H9 (cell line): ENCODE measurements at regions not wholly inside any gene's neighbourhood (a gene's known extent, or its start where the extent isn't known, plus 50 kb on each side); places are given as distances from the start of the nearest gene placed in this dataset.

ENCODE experiments used
- DNase-seq: peaks from one replicate; pipeline ENCODE4 v3.0.0-alpha.2; 2017
- H2AFZ ChIP-seq: one replicate; pipeline ENCODE4 v1.6.1; 2013; ENCODE audit warnings: mild to moderate bottlenecking, low read length, control low read depth, moderate library complexity
- H2AK5ac ChIP-seq: 2 replicates; pipeline ENCODE4 v1.6.1; 2013; ENCODE audit warnings: low read length, control low read depth, mixed read lengths; ENCODE audit not compliant: insufficient read length
- H2BK120ac ChIP-seq: one replicate; pipeline ENCODE4 v1.6.1; 2013; ENCODE audit warnings: low read depth, mild to moderate bottlenecking, low read length, control low read depth, inconsistent platforms; ENCODE audit not compliant: poor library complexity, severe bottlenecking
- H2BK12ac ChIP-seq: 2 replicates; pipeline ENCODE4 v1.6.1; 2013; ENCODE audit warnings: low read length, control low read depth, mixed read lengths, low read depth; ENCODE audit not compliant: insufficient read length
- H2BK15ac ChIP-seq: 2 replicates; pipeline ENCODE4 v1.6.1; 2013; ENCODE audit warnings: low read depth, low read length, control low read depth
- H2BK20ac ChIP-seq: one replicate; pipeline ENCODE4 v1.6.1; 2013; ENCODE audit warnings: low read depth, mild to moderate bottlenecking, low read length, control low read depth, inconsistent platforms; ENCODE audit not compliant: poor library complexity, severe bottlenecking
- H2BK5ac ChIP-seq: 2 replicates; pipeline ENCODE4 v1.6.1; 2013; ENCODE audit warnings: low read length, control low read depth, mixed read lengths; ENCODE audit not compliant: insufficient read length
- H3K14ac ChIP-seq: 2 replicates; pipeline ENCODE4 v1.6.1; 2013; ENCODE audit warnings: low read length, control low read depth; ENCODE audit not compliant: insufficient read depth
- H3K18ac ChIP-seq: 2 replicates; pipeline ENCODE4 v1.6.1; 2013; ENCODE audit warnings: low read depth, mild to moderate bottlenecking, mixed read lengths, low read length, control low read depth; ENCODE audit not compliant: insufficient read length
- H3K23ac ChIP-seq: 2 replicates; pipeline ENCODE4 v1.6.1; 2013; ENCODE audit warnings: low read length, control low read depth, mixed read lengths, low read depth; ENCODE audit not compliant: insufficient read length
- H3K23me2 ChIP-seq: 2 replicates; pipeline ENCODE4 v1.6.1; 2013; ENCODE audit warnings: low read depth, mild to moderate bottlenecking, mixed read lengths, low read length, control low read depth; ENCODE audit not compliant: insufficient read length, poor library complexity, severe bottlenecking
- H3K27ac ChIP-seq: 2 replicates; pipeline ENCODE4 v1.5.1; 2013; ENCODE audit warnings: low read length, control low read depth, mixed read lengths, low read depth; ENCODE audit not compliant: insufficient read length
- H3K27me3 ChIP-seq: 2 replicates; pipeline ENCODE4 v1.6.1; 2013; ENCODE audit warnings: low read length, control low read depth, inconsistent platforms; ENCODE audit not compliant: insufficient read depth
- H3K4ac ChIP-seq: 2 replicates; pipeline ENCODE4 v1.6.1; 2013; ENCODE audit warnings: low read depth, mild to moderate bottlenecking, control low read depth, inconsistent platforms, low read length, moderate library complexity
- H3K4me1 ChIP-seq: 2 replicates; pipeline ENCODE4 v1.6.1; 2013; ENCODE audit warnings: low read length, control low read depth, inconsistent platforms; ENCODE audit not compliant: insufficient read depth
- H3K4me2 ChIP-seq: 2 replicates; pipeline ENCODE4 v1.6.1; 2013; ENCODE audit warnings: low read length, control low read depth, mixed read lengths; ENCODE audit not compliant: insufficient read length, insufficient read depth
- H3K56ac ChIP-seq: 2 replicates; pipeline ENCODE4 v1.6.1; 2013; ENCODE audit warnings: low read depth, mild to moderate bottlenecking, mixed read lengths, low read length, control low read depth; ENCODE audit not compliant: insufficient read length
- H3K79me1 ChIP-seq: 2 replicates; pipeline ENCODE4 v1.6.1; 2013; ENCODE audit warnings: low read depth, mild to moderate bottlenecking, moderate library complexity, low read length, control low read depth, inconsistent platforms; ENCODE audit not compliant: insufficient read depth, poor library complexity, severe bottlenecking
- H3K79me2 ChIP-seq: 2 replicates; pipeline ENCODE4 v1.6.1; 2013; ENCODE audit warnings: low read length, control low read depth, inconsistent platforms; ENCODE audit not compliant: insufficient read depth
- H3K9ac ChIP-seq: 2 replicates; pipeline ENCODE4 v1.6.1; 2013; ENCODE audit warnings: low read length, control low read depth, mixed read lengths; ENCODE audit not compliant: insufficient read length; ENCODE audit errors: extremely low read depth
- H3K9me3 ChIP-seq: one replicate; pipeline ENCODE4 v1.6.1; 2013; ENCODE audit warnings: low read depth, low read length, inconsistent platforms; ENCODE audit not compliant: control insufficient read depth
- H3T11ph ChIP-seq: one replicate; pipeline ENCODE4 v1.6.1; 2013; ENCODE audit warnings: mild to moderate bottlenecking, low read length, control low read depth, inconsistent platforms
- H4K20me1 ChIP-seq: one replicate; pipeline ENCODE4 v1.6.1; 2013; ENCODE audit not compliant: control insufficient read depth, insufficient read length, insufficient read depth
- H4K5ac ChIP-seq: 2 replicates; pipeline ENCODE4 v1.6.1; 2013; ENCODE audit warnings: low read depth, mild to moderate bottlenecking, mixed read lengths, low read length, control low read depth; ENCODE audit not compliant: insufficient read length
- H4K8ac ChIP-seq: replicated peaks from 2 replicates; pipeline ENCODE4 v1.6.1; 2013; ENCODE audit warnings: low read length, control low read depth, mixed read lengths, low read depth; ENCODE audit not compliant: insufficient read length
- H4K91ac ChIP-seq: 2 replicates; pipeline ENCODE4 v1.6.1; 2013; ENCODE audit warnings: low read depth, mild to moderate bottlenecking, moderate library complexity, mixed read lengths, low read length, control low read depth; ENCODE audit not compliant: insufficient read length
- H3K27ac Mint-ChIP-seq, 3 experiments: 2 replicates in 2 of 3; 3 replicates in 1 of 3; pipeline ENCODE4 v1.8.0; 2020 to 2021; ENCODE audit warnings: mixed read lengths in 3 of 3, mild to moderate bottlenecking in 1 of 3, moderate library complexity in 1 of 3
- H3K27me3 Mint-ChIP-seq: 2 replicates; pipeline ENCODE4 v1.8.0; 2021; ENCODE audit warnings: low read depth, mild to moderate bottlenecking, moderate library complexity, mixed read lengths
- H3K36me3 Mint-ChIP-seq, 3 experiments: 2 replicates in 2 of 3; 3 replicates in 1 of 3; pipeline ENCODE4 v1.8.0; 2020 to 2021; ENCODE audit warnings: low read depth in 3 of 3, mixed read lengths in 3 of 3; ENCODE audit not compliant: insufficient read depth in 1 of 3
- H3K4me1 Mint-ChIP-seq, 2 experiments: 2 replicates each; pipeline ENCODE4 v1.8.0; 2020; ENCODE audit warnings: mixed read lengths in 2 of 2
- H3K4me3 Mint-ChIP-seq, 2 experiments: 2 replicates in 1 of 2; 3 replicates in 1 of 2; pipeline ENCODE4 v1.8.0; 2020 to 2021; ENCODE audit warnings: mild to moderate bottlenecking in 2 of 2, mixed read lengths in 2 of 2, moderate library complexity in 1 of 2
- H3K9me3 Mint-ChIP-seq, 2 experiments: 2 replicates in 1 of 2; 3 replicates in 1 of 2; pipeline ENCODE4 v1.8.0; 2020; ENCODE audit warnings: mild to moderate bottlenecking in 2 of 2, mixed read lengths in 2 of 2, moderate library complexity in 1 of 2
- CTCF ChIP-seq: fragments of 200-600 bp; sonication (generic); conservative IDR thresholded peaks from 3 replicates; pipeline ENCODE4 v1.8.0; 2021; ENCODE audit warnings: antibody characterized with exemption, mild to moderate bottlenecking
- WGBS: extraction: QIAGEN DNeasy Blood & Tissue Kit; methylation state at CpG from one replicate; pipeline ENCODE4 v1.1.7; 2013; ENCODE audit warnings: missing lambda C conversion rate, low lambda C conversion rate, mixed read lengths; ENCODE audit not compliant: insufficient read length; ENCODE audit errors: extremely low coverage; 5-methylcytosine and 5-hydroxymethylcytosine counted together

GRCh38 chr3:158896729-158897128 lies 94.9 kb downstream of the MFSD1 start:
- H3K56ac ChIP-seq = no peak overlapping the region
- H3K36me3 Mint-ChIP-seq = no peaks in the 10 kb centered on the region
- H2BK120ac ChIP-seq = no peak overlapping the region
- no peaks in the 10 kb centered on the region for H4K20me1 ChIP-seq
- H3K9me3 ChIP-seq = no peaks in the 10 kb centered on the region
- H2AK5ac ChIP-seq = no peak overlapping the region
- H3K27me3 Mint-ChIP-seq = peaks cover 7% of the 10 kb centered on the region
- H3K27me3 ChIP-seq = no peaks in the 10 kb centered on the region
- H3K9me3 Mint-ChIP-seq = no peaks in the 10 kb centered on the region
- no peak overlapping the region for H2BK20ac ChIP-seq
- no CpG with 5 or more reads among the region's 6 CpGs for WGBS
- H3K9ac ChIP-seq = no peak overlapping the region
- no peak overlapping the region for H3K14ac ChIP-seq
- H3K4me2 ChIP-seq = no peak overlapping the region
- H3K23ac ChIP-seq = no peak overlapping the region
- H3K23me2 ChIP-seq = no peaks in the 10 kb centered on the region
- H3T11ph ChIP-seq = no peak overlapping the region
- no peaks in the 10 kb centered on the region for H3K79me2 ChIP-seq
- DNase-seq = no peak
- no peak overlapping the region for H3K4me3 Mint-ChIP-seq
- no peak overlapping the region for H3K18ac ChIP-seq
- H3K4me1 ChIP-seq = no peaks in the 10 kb centered on the region
- no peak overlapping the region for H4K8ac ChIP-seq
- no peak for TF ChIP-seq CTCF
- no peak overlapping the region for H2AFZ ChIP-seq
- no peak overlapping the region for H2BK5ac ChIP-seq
- no peaks in the 10 kb centered on the region for H3K4me1 Mint-ChIP-seq
- no peak overlapping the region for H3K4ac ChIP-seq
- no peak overlapping the region for H4K91ac ChIP-seq
- no peak overlapping the region for H4K5ac ChIP-seq
- H3K79me1 ChIP-seq = no peaks in the 10 kb centered on the region
- H2BK15ac ChIP-seq = no peak overlapping the region
- H2BK12ac ChIP-seq = no peak overlapping the region
- H3K27ac ChIP-seq = no peak overlapping the region
- H3K27ac Mint-ChIP-seq = no peak overlapping the region
